ENCODE measurements at regions not wholly inside any gene's neighbourhood (a gene's known extent, or its start where the extent isn't known, plus 50 kb on each side); places are given as distances from the start of the nearest gene placed in this dataset.

GRCh38 chr10:3006607-3007006 lies 60.7 kb upstream of the PFKP start:
- H3K79me2 ChIP-seq (replicated peaks; ENCODE audit: insufficient read depth): no peaks in the 10 kb centered on the region
- no peaks in the 10 kb centered on the region for H3K36me3 ChIP-seq (ENCODE audit: insufficient read depth)
- peaks cover 7% of the 10 kb centered on the region; the same call in 2 of the 3 replicates for H3K4me1 Mint-ChIP-seq
- ATAC-seq: no peak
- H3K4me3 Mint-ChIP-seq: no peak overlapping the region
- H3K36me3 Mint-ChIP-seq (ENCODE audit: low read depth): no peaks in the 10 kb centered on the region; the same call in 2 of the 3 replicates
- no peak for DNase-seq (ENCODE audit: low spot score)
- H3K27me3 Mint-ChIP-seq (ENCODE audit: insufficient read depth, low read depth, poor library complexity): peaks cover 5% of the 10 kb centered on the region
- H4K20me1 ChIP-seq (replicated peaks; ENCODE audit: insufficient read depth): no peaks in the 10 kb centered on the region
- no peaks in the 10 kb centered on the region for H3K4me1 ChIP-seq (ENCODE audit: insufficient read depth)
- no peak overlapping the region for H3K4me2 ChIP-seq
- no peaks in the 10 kb centered on the region for H3K27me3 ChIP-seq (ENCODE audit: insufficient read depth)
- no peak overlapping the region for H3K4me3 ChIP-seq
- TF ChIP-seq POLR2AphosphoS5 (IDR thresholded peaks at IDR 0.05; ENCODE audit: low read depth): no peak
- no peak overlapping the region for H2AFZ ChIP-seq
- H3F3A ChIP-seq (replicated peaks; ENCODE audit: low read depth): no peaks in the 10 kb centered on the region
- no peaks in the 10 kb centered on the region for H3K9me2 ChIP-seq (ENCODE audit: insufficient read depth)
- no peaks in the 10 kb centered on the region for H3K9me3 Mint-ChIP-seq
- H3K27ac Mint-ChIP-seq: no peak overlapping the region
- H3K27ac ChIP-seq (ENCODE audit: low read depth): no peak overlapping the region

GRCh38 chr10:3006093-3006492 lies 61.3 kb upstream of the PFKP start:
- no peaks in the 10 kb centered on the region for H3K36me3 ChIP-seq (ENCODE audit: insufficient read depth)
- H3K9me2 ChIP-seq (ENCODE audit: insufficient read depth): no peaks in the 10 kb centered on the region
- no peaks in the 10 kb centered on the region for H3F3A ChIP-seq (replicated peaks; ENCODE audit: low read depth)
- no peak for DNase-seq (ENCODE audit: low spot score)
- peaks cover 5% of the 10 kb centered on the region for H3K27me3 Mint-ChIP-seq (ENCODE audit: insufficient read depth, low read depth, poor library complexity)
- no peaks in the 10 kb centered on the region; the same call in 2 of the 3 replicates for H3K36me3 Mint-ChIP-seq (ENCODE audit: low read depth)
- peaks cover 7% of the 10 kb centered on the region; the same call in 2 of the 3 replicates for H3K4me1 Mint-ChIP-seq
- H3K27ac Mint-ChIP-seq: no peak overlapping the region
- no peak overlapping the region for H3K4me3 Mint-ChIP-seq
- H3K4me1 ChIP-seq (ENCODE audit: insufficient read depth): no peaks in the 10 kb centered on the region
- H3K27ac ChIP-seq (ENCODE audit: low read depth): no peak overlapping the region
- no peak for ATAC-seq
- no peak overlapping the region for H3K4me3 ChIP-seq
- no peak overlapping the region for H3K4me2 ChIP-seq
- no peaks in the 10 kb centered on the region for H3K79me2 ChIP-seq (replicated peaks; ENCODE audit: insufficient read depth)
- no peaks in the 10 kb centered on the region for H3K27me3 ChIP-seq (ENCODE audit: insufficient read depth)
- no peak overlapping the region for H2AFZ ChIP-seq
- H4K20me1 ChIP-seq (replicated peaks; ENCODE audit: insufficient read depth): no peaks in the 10 kb centered on the region
- TF ChIP-seq EZH2phosphoT487 (IDR thresholded peaks at IDR 0.05; ENCODE audit: unreplicated experiment) (no peak), STAT1 (IDR thresholded peaks at IDR 0.05; ENCODE audit: unreplicated experiment) (no peak)
- H3K9me3 Mint-ChIP-seq: no peaks in the 10 kb centered on the region

GRCh38 chr10:3002304-3002703 lies 65.0 kb upstream of the PFKP start:
- Histone ChIP-seq H3K27ac (ENCODE audit: low read depth) (no peak overlapping the region), H3K79me2 (replicated peaks; ENCODE audit: insufficient read depth) (no peaks in the 10 kb centered on the region), H4K20me1 (replicated peaks; ENCODE audit: insufficient read depth) (no peaks in the 10 kb centered on the region), H2AFZ (no peak overlapping the region), H3K4me1 (ENCODE audit: insufficient read depth) (no peaks in the 10 kb centered on the region), H3F3A (replicated peaks; ENCODE audit: low read depth) (no peaks in the 10 kb centered on the region), H3K4me2 (no peak overlapping the region), H3K4me3 (no peak overlapping the region), H3K36me3 (ENCODE audit: insufficient read depth) (no peaks in the 10 kb centered on the region), H3K27me3 (ENCODE audit: insufficient read depth) (no peaks in the 10 kb centered on the region), H3K9me2 (ENCODE audit: insufficient read depth) (0 out of 2 replicates have a peak, but pooled peaks cover 5% of the 10 kb centered on the region)
- H3K4me3 Mint-ChIP-seq: no peak overlapping the region
- H3K4me1 Mint-ChIP-seq: no peaks in the 10 kb centered on the region
- H3K27ac Mint-ChIP-seq: no peak overlapping the region
- ATAC-seq: no peak
- H3K36me3 Mint-ChIP-seq (ENCODE audit: low read depth): peaks cover 8% of the 10 kb centered on the region
- no peak for DNase-seq (ENCODE audit: low spot score)
- TF ChIP-seq JUNB (IDR thresholded peaks at IDR 0.05; ENCODE audit: unreplicated experiment): no peak
- no peak for TF ChIP-seq POLR2AphosphoS5 (IDR thresholded peaks at IDR 0.05; ENCODE audit: low read depth)
- no peak for TF ChIP-seq NANOG (IDR thresholded peaks at IDR 0.05; ENCODE audit: borderline replicate concordance)
- TF ChIP-seq CREB1 (CRISPR knock-in tag; IDR thresholded peaks at IDR 0.05; ENCODE audit: low read depth): no peak
- H3K27me3 Mint-ChIP-seq (ENCODE audit: insufficient read depth, low read depth, poor library complexity): peaks cover 7% of the 10 kb centered on the region
- H3K9me3 Mint-ChIP-seq: peaks cover 15% of the 10 kb centered on the region

GRCh38 chr10:3000048-3000447 lies 67.3 kb upstream of the PFKP start:
- Histone ChIP-seq H3F3A (replicated peaks; ENCODE audit: low read depth) (no peaks in the 10 kb centered on the region), H3K79me2 (replicated peaks; ENCODE audit: insufficient read depth) (no peaks in the 10 kb centered on the region), H3K9me2 (ENCODE audit: insufficient read depth) (0 out of 2 replicates have a peak, but pooled peaks cover 5% of the 10 kb centered on the region), H4K20me1 (replicated peaks; ENCODE audit: insufficient read depth) (no peaks in the 10 kb centered on the region), H3K27ac (ENCODE audit: low read depth) (no peak overlapping the region), H2AFZ (no peak overlapping the region), H3K4me3 (no peak overlapping the region), H3K4me2 (no peak overlapping the region), H3K36me3 (ENCODE audit: insufficient read depth) (no peaks in the 10 kb centered on the region), H3K27me3 (ENCODE audit: insufficient read depth) (no peaks in the 10 kb centered on the region), H3K4me1 (ENCODE audit: insufficient read depth) (no peaks in the 10 kb centered on the region)
- Mint-ChIP-seq H3K27ac (no peak overlapping the region), H3K9me3 (peaks cover 33% of the 10 kb centered on the region), H3K4me1 (no peaks in the 10 kb centered on the region), H3K4me3 (no peak overlapping the region), H3K27me3 (ENCODE audit: insufficient read depth, low read depth, poor library complexity) (peaks cover 8% of the 10 kb centered on the region), H3K36me3 (ENCODE audit: low read depth) (peaks cover 16% of the 10 kb centered on the region)
- no peak for ATAC-seq
- DNase-seq (ENCODE audit: low spot score): no peak
- TF ChIP-seq ZNF462 (CRISPR knock-in tag; IDR thresholded peaks at IDR 0.05): no peak
